HG03575 (cell line): ENCODE measurements at regions not wholly inside any gene's neighbourhood (a gene's known extent, or its start where the extent isn't known, plus 50 kb on each side); places are given as distances from the start of the nearest gene placed in this dataset.
"Not testable (repeated sequence)": the region's sequence is repeated elsewhere in the genome, so short reads cannot be mapped to it uniquely, and the experiment has no call there.

Experiments used
- ATAC-seq: cut with Tn5 transposase; IDR thresholded peaks from one replicate; pipeline ENCODE4 v1.9.1; 2021; ENCODE audit not compliant: unreplicated experiment, insufficient number of reproducible peaks, low FRiP score; ENCODE audit errors: extremely low read depth

DNA sequence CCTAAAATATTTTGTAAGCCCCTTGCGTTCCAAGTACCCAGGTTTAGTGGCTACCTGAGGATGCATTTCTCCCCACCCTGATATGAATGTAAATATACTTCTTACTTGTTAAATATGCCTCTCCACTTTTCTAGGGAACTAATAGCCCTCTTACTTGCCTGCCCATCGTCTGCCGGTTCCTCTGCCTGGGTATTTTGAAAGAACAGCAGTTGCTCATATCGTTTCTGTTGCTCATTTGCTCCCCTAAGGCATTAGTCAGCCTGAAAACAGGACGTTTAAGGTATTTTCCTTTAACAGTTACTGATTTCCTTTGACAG, 141.3 kb upstream of the CARMIL1 start:
- no peak for ATAC-seq

DNA sequence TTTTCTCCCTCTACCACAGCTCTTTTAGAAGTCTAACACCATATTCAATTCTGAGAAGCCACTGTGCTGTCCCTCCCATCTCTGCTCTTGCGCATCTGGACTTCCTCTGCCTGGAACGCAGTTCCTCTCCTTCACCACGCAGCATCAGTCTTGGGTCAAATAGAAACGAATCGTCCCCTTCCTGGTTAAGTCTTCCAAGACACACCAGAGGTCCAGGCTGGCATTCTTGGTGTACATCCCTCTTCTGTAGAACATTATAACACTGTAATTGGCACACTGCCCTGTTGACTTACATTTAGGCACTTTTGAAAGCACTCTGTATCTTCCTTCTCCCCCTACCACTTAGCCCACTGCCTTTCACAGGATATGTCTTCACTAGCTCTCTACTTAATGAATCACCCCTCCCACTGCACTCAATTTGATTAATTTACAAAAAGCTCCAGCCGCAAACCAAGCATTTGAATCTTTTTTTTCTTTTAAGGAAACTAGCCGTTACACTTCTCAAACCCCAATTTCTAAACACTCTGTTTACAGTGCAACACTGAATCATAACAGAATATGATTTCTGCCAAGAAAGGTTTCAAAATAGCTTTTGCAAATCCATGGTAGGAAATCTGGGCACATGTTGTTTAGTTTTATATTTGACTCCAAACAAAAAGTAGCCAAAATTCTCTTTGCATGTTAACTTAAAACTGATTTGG, 140.8 kb upstream of the CARMIL1 start:
- ATAC-seq, result peak; percentile 76

DNA sequence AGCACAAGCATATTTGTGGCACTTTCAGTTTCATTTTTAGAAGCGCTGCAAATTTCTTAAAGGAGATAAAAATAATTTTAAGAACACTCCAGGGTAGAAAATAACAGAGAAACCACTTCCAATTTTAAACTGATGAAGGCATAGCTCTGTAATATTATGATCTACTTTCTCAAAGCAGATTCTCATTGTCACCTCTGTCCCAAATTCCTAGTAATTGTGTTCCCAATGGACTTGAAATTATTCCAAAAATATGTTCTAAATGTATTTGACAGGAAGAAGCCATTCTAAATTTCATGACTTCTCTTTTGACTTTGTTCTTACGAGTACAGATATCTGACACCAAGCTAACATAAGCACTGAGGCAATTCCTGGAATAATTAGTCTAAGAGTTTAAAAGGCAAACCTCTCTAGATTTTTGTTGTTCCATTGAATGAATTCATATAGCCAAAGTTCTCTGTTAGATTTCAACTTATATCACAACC, 140.2 kb upstream of the CARMIL1 start:
- no peak for ATAC-seq

DNA sequence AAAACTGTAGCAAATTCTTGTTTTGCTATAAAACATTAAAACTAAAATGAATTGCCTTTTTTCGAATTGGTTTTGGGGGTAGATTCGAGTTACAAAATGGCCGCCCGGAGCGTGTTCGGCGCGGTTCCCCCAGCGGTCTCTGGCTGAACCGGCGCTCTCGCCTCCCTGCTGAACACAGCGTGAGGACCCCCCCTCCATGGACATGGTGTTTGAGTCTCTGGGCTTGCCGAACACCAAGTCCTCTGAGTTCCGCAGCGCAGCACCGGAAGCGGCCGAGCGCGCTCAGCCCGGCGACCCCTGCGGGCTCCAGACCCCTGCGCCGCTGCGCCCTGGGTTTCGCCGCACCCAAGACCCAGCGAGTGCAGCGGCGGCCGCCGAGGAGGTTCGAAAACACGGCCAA, 139.6 kb upstream of the CARMIL1 start:
- not testable (repeated sequence) for ATAC-seq

DNA sequence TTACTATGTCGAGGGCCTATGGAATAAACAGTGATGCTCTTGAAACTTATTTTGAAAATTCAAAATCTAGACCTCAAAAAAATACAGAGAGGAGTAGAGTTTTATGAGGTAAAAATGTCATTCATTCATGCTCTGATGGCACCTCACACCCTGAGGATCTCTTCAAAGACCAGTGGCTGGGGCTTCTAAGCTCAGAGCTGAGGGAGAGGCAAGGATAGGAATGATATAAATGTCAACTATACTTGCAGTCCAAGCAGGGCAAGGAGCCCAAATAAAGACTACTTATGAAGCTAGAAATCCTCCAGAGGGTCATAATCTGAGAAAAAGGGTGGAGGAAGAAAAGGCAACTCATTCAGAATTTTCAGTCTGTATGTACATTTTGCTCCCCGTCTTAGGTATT, 136.7 kb upstream of the CARMIL1 start:
- ATAC-seq, result no peak

DNA sequence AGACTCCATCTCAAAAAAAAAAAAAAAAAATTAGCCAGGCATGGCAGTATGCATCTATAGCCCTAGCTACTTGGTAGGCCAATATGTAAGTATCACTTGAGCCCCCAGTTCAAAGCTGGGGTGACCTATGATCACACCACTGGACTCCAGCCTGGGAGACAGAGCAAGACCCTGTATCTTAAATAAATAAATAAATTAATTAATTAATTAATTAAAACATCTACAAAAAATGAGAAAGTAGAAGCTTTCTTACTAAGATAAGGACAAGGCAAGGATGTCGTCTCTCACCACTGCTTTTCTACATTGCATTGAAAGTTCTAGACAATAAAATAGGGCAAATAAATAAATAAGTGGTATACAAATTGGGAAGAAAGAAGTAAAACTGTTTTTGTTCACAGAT, 134.3 kb upstream of the CARMIL1 start:
- no peak for ATAC-seq

DNA sequence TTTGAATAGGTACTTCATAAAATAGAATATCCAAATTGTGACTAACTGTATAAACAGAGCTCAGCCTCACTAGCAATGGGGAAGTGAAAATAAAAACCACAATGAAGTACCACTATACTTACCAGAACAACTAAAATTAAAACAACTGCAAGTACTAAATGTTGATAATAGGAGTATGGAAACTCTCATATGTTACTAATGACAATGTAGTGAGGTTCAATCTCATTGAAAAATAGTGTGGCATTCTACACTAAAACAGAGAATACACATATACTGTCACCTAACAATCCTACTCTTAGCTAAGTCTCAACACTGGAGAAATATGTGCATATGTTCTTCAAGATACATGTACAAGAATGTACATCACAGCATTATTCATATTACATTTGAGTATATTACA, 132.0 kb upstream of the CARMIL1 start:
- ATAC-seq, result peak; percentile 96

DNA sequence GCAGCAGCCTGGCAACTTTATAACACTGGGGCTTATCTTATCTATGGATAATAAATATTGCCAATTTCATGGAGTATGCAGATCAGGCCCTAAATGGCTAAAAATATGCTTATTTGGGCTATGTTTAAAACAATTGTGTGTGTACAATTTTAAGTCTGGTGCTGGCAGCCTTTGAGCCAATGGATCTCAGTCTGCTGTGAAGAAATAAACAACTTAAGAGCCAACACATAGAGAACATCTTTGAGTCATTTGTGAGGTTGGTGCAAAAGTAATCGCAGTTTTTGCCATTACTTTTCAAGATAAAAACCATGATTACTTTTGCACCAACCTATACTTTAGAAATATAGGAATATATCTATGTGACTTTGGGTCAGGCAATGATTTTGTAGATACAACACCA, 129.1 kb upstream of the CARMIL1 start:
- ATAC-seq, result no peak

DNA sequence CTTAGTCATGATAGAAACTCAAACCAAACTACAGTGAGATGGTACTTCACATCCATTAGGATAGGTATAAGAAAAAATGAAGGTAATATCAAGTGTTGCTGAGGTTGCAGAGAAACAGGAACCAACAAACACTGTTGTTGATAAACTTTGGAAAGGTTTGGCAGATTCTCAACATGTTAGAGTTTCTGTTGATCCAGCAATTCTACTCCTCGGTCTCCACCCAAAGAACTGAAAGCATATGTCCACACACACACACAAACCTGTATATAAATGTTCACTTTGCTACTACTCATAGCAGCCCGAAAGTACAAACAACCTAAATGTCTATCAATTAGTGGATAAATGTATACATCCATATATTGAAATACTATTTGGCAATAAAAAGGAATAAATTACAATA, 128.3 kb upstream of the CARMIL1 start:
- ATAC-seq, result no peak

DNA sequence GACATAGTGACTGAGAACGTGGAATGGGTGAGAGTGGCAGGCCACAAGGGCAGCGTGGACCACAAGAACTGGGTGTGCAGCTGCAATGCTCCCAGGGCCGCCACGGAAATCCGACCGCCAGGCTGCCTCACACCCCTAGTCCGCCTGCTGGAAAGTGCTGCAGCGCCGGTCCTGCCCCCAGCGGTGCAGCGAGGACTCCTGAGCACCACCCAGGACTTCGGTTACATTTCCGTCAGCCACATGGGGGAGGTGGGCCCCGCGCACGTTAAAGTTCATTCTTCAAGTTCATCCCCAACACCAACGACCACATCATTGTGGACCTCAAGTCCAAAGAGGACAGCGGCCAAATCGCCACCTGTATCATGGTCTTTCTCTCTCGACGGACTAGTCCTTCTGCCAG, 126.1 kb upstream of the CARMIL1 start:
- ATAC-seq, result no peak

DNA sequence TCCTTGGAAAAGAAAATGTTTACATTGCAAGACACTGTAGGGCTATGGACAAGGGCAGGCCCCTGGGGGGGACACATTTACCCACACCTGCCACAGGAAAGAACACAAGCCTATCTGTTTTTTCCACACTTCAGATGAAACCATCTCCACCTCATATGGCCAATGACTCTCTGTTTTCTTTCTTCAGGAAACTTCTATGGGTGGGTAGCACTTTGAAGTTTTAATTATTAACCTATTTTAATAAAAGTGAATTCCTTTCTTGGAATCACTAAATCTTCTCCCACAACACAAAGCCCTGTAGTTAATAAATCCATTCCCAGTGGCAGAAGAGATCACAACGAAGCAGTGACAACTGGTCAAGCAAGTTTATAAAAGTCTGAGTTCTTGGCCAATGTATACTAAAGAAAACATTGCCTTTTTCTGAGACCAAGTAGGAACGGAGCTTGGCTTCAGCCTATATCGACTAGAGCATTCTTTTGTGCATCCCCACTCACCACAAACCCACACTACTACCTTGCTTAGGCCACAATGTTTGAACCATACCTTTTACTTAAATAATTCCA, 125.1 kb upstream of the CARMIL1 start:
- ATAC-seq, result no peak

DNA sequence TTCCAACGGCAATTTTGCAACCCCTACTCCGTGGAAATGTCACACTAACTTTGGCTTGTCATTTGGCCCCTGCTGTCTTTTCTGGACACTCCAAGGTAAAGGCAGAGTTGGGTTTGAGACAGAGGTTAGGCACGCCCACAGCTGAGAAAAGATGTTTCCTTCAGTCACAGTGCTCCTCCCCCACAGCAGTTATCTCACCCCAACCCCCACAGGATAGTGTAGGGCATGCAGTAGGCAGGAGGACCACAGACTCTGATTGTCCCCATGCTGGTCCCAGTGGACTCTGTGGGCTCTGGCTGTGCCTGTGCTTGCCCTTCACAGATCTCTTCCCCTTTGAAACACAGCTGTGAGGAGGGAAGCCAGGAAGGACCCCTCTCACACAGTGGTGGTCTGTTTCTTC, 124.0 kb upstream of the CARMIL1 start:
- no peak for ATAC-seq

DNA sequence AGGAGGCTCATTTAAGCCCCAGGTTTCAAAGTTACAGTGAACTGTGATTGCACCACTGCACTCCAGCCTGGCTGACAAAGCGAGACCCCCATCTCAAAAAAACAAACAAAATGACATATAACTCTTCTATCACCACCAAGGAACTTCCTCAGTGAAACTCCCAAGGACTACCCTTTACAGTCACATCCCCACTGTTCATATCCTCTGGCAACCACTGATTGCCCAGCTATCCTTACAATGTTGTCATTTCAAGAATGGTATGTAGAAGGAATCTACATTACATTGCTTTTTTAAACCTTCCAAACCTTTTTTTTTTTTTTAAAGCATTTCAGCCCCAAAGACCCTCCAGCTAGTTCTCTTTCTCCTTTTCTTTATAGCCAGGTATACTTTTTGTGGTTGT, 123.1 kb upstream of the CARMIL1 start:
- ATAC-seq, result no peak

DNA sequence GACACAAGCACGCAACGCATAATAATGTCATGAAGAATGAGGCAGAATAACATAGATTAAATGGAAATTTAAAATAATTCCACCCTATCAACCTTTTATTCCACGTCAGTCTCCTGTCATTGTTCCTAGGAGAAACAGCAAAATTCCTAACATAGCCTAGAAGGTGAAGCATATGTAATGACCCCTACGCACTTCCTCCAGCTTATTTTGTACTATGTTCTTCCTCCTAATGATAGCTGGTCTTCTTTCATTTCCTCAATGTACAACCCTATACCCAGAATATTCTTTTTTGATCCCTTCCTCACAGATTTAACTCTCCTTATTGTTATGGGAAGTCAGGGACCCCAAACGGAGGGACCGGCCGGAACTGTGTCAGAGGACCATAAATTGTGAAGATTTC, 122.0 kb upstream of the CARMIL1 start:
- ATAC-seq, result no peak

DNA sequence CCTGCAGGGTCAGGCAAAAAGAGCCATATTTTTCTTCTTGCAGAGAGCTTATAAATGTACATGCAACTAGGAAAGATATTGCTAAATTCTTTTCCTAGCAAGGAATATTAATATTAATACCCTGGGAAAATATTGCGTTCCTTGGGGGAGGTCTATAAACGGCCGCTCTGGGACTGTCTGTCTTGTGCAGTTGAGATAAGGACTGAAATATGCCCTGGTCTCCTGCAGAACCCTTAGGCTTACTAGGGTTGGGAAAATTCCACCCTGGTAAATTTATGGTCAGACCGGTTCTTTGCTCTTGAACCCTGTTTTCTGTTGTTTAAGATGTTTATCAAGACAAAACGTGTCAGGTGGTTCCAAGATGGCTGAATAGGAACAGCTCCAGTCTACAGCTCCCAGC, 121.3 kb upstream of the CARMIL1 start:
- ATAC-seq, result no peak

DNA sequence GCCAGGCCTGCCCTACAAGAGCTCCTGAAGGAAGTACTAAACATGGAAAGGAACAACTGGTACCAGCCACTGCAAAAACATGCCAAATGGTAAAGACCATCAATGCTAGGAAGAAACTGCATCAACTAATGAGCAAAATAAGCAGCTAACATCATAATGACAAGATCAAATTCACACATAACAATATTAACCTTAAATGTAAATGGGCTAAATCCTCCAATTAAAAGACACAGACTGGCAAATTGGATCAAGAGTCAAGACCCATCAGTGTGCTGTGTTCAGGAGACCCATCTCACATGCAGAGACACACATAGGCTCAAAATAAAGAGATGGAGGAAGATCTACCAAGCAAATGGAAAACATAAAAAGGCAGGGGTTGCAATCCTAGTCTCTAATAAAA, 119.0 kb upstream of the CARMIL1 start:
- ATAC-seq, result not testable (repeated sequence)

DNA sequence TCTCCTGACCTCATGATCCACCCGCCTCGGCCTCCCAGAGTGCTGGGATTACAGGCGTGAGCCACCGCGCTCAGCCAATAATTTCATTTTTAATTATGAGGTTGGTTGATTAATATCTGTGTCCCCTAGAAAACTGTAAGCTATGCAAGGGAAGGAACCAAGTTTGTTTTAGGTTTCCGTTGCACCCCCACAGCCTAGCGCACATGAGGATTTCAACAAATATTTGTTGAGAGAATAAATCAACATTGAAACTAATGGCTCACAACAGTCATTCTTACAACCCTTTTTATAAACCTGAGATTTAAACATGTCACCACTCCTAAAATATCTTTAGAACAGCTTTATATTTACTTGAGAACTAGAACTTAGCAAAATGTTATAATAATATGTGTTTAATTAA, 114.0 kb upstream of the CARMIL1 start:
- no peak for ATAC-seq

DNA sequence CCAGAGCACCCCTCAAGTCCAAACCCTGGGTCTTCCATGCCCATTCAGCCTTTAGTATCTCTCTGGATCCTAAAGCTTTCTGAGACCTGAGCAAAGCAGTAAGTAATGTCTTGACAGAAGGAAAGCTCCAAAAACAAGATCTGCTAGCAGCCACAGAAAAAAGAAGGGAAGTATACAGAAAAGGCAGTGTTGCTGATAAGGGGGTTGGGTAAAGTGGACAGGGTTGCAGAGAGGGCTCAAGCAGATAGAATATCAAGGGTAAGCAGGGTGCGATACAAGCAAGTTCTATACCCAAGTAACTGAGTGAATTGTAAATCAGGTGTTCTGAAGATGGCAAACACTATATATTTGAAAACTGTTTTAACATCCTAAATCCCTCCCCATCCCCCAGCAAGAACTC, 113.4 kb upstream of the CARMIL1 start:
- ATAC-seq, result no peak

DNA sequence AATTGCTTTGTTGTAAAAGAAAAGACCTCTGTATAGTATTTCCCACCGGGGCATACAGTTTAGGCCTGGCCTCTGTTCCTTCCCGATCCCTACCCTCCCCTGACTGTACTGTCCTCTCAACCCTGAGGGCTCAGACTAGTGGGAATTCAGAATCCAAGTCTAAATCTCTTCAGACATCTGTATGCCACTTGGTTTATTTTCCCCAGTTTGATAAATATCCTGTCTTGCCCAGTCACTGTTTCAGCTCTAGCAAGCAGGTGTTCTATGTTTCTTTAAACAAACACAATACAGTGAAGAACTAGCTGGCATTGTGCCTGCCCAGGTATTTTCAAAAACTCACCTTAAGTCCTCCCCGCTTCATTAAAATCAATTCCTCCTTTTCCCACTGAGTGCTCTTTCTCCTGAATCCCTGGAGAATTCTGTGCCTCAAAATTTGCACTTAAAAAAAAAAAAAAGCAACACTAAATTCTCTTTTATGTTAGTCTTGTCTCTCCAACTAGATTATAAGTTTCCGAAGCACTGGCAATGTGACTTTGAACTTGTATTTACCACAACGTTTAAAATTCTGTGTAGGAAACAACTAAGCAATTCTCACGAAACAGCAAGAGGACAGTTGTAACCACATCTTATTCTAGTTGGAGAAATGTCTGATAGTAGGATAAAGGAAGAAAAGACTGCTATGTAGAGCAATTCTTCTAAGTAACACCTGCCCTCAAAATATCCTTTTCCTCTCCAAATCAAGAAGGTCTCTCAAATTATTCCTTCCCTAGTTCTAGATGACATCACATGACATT, 112.0 kb upstream of the CARMIL1 start:
- no peak for ATAC-seq

DNA sequence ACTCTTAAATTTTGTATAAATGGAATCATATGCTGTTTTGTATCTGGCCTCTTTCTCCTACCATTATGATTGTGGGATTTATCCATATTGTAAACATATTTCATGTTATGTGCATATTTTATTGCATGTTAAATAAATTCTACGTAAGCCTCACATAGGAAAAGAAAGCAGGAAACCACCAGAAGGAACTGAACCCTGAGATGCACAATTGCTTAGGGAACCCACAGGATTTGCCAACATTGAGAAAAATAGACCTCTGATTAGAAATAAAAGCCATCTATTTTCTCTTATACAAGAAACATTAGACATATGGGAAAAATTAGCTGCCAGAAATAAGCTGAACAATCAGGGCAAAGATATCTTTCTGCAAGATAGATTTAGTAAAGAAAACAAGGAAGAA, 111.2 kb upstream of the CARMIL1 start:
- no peak for ATAC-seq
